Spleen (tissue), 11 donors: ENCODE measurements at regions not wholly inside any gene's neighbourhood (a gene's known extent, or its start where the extent isn't known, plus 50 kb on each side); places are given as distances from the start of the nearest gene placed in this dataset.

Source experiments
- DNase-seq: peaks from one replicate; pipeline ENCODE4 v3.0.0-alpha.2; 2020
- H3K27ac ChIP-seq, 8 donors: fragments of 200-600 bp; sonication (generic) in 7 of 8; 1 replicate in 4 of 8; 2 replicates in 4 of 8; pipeline versions ENCODE4 v1.5.0 to v1.8.0; 2016 to 2021; ENCODE audit warnings: inconsistent platforms in 4 of 8, mild to moderate bottlenecking in 4 of 8, moderate library complexity in 1 of 8
- H3K27me3 ChIP-seq, 7 donors: fragments of 200-600 bp; sonication (generic) in 6 of 7; replicated peaks in 1 of 7; 1 replicate in 4 of 7; 2 replicates in 3 of 7; pipeline versions ENCODE4 v1.5.0 to v1.8.0; 2016 to 2021; ENCODE audit warnings: inconsistent platforms in 3 of 7, mild to moderate bottlenecking in 1 of 7
- H3K36me3 ChIP-seq, 6 donors: fragments of 200-600 bp; sonication (generic) in 5 of 6; 1 replicate in 4 of 6; 2 replicates in 2 of 6; pipeline versions ENCODE4 v1.5.0 to v1.8.0; 2016 to 2021; ENCODE audit warnings: inconsistent platforms in 2 of 6
- H3K4me1 ChIP-seq, 6 donors: fragments of 200-600 bp; sonication (generic) in 5 of 6; 1 replicate in 3 of 6; 2 replicates in 3 of 6; pipeline versions ENCODE4 v1.5.0 to v1.8.0; 2016 to 2021; ENCODE audit warnings: inconsistent platforms in 3 of 6
- H3K4me3 ChIP-seq, 8 donors: fragments of 200-600 bp; sonication (generic) in 7 of 8; 1 replicate in 4 of 8; 2 replicates in 4 of 8; pipeline versions ENCODE4 v1.5.0 to v1.8.0; 2016 to 2021; ENCODE audit warnings: inconsistent platforms in 4 of 8, mild to moderate bottlenecking in 4 of 8, moderate library complexity in 2 of 8
- H3K9me3 ChIP-seq, 8 donors: fragments of 200-600 bp; sonication (generic) in 7 of 8; 1 replicate in 4 of 8; 2 replicates in 4 of 8; pipeline versions ENCODE4 v1.5.0 to v1.8.0; 2016 to 2021; ENCODE audit warnings: inconsistent platforms in 4 of 8
- CTCF ChIP-seq, 11 experiments: fragments of 200-600 bp in 7 of 11; fragments of 450-650 bp in 4 of 11; sonication (generic) in 4 of 11; IDR thresholded peaks in 8 of 11; conservative IDR thresholded peaks in 3 of 11; 1 replicate in 7 of 11; 2 replicates in 4 of 11; pipeline versions ENCODE4 v1.4.0 to v1.8.0; 2016 to 2021; ENCODE audit warnings: antibody characterized with exemption in 11 of 11, inconsistent platforms in 4 of 11, mild to moderate bottlenecking in 1 of 11
- POLR2A ChIP-seq, 3 donors: fragments of 450-650 bp; IDR thresholded peaks; one replicate each; pipeline ENCODE4 v1.5.1; 2017; ENCODE audit warnings: antibody characterized with exemption in 3 of 3, mild to moderate bottlenecking in 1 of 3
- POLR2AphosphoS5 ChIP-seq, 3 donors: sonication (generic); formaldehyde crosslinking; IDR thresholded peaks; one replicate each; pipeline ENCODE4 v1.5.1; 2017; ENCODE audit warnings: antibody characterized with exemption in 3 of 3
- WGBS, 5 donors: extraction: QIAGEN DNeasy Blood & Tissue Kit in 3 of 5; methylation state at CpG; one replicate each; pipeline versions ENCODE4 v1.1.5 to v1.1.7; 2013 to 2018; 5-methylcytosine and 5-hydroxymethylcytosine counted together
- intact Hi-C: fragments of 100-400 bp; cut with DNase I; formaldehyde crosslinking; loops from one replicate; pipeline ENCODE4 v1.15.0; 2023; ENCODE audit warnings: low total_unique reads
- donor health status: healthy with polysubstance abuse.
- donor health status: DM: no; HTN: no; CAD: no; lungs with moderate emphysema.
- donor health status: DM: no; HTN: no; CAD: no.
- donor health status: Bipolar disorder and iron deficiency.
- donor health status: healthy.
- donor health status: DM: no; HTN: no; CAD: no.
- donor health status: DM: yes; HTN: yes; CAD: no.

- TF ChIP-seq CTCF (IDR thresholded peaks at IDR 0.05 in 8 of 11, conservative IDR thresholded peaks at IDR 0.05 in 3 of 11) (no peak), POLR2AphosphoS5 (IDR thresholded peaks at IDR 0.05) (no peak), POLR2A (IDR thresholded peaks at IDR 0.05) (no peak)
- Histone ChIP-seq H3K27ac (no peak overlapping the region), H3K27me3 (no peaks in the 10 kb centered on the region), H3K4me1 (peaks cover 0 to 9% (median 0%) of the 10 kb centered on the region in 6 donors), H3K9me3 (no peaks in the 10 kb centered on the region), H3K4me3 (no peak overlapping the region), H3K36me3 (no peaks in the 10 kb centered on the region)
- no peak for DNase-seq
- intact Hi-C loops: no loop called here
- 79 to 94% (median 85%) methylated on average over 8 of the region's 8 CpGs for WGBS, 5 donors
Observed at GRCh38 chr9:108078375-108078774, 588.8 kb upstream of the KLF4 start.

- intact Hi-C loops: no loop called here
- Histone ChIP-seq H3K4me1 (peaks cover 0 to 9% (median 0%) of the 10 kb centered on the region in 6 donors), H3K4me3 (no peak overlapping the region), H3K9me3 (no peaks in the 10 kb centered on the region), H3K36me3 (no peaks in the 10 kb centered on the region), H3K27me3 (no peaks in the 10 kb centered on the region), H3K27ac (no peak overlapping the region)
- TF ChIP-seq POLR2A (IDR thresholded peaks at IDR 0.05): no peak
- TF ChIP-seq CTCF (IDR thresholded peaks at IDR 0.05 in 8 of 11, conservative IDR thresholded peaks at IDR 0.05 in 3 of 11): no peak
- no peak for TF ChIP-seq POLR2AphosphoS5 (IDR thresholded peaks at IDR 0.05)
- DNase-seq: no peak
- 88 to 93% (median 90%) methylated on average over 10 of the region's 10 CpGs for WGBS, 5 donors
Observed at GRCh38 chr9:108077556-108077955, 588.0 kb upstream of the KLF4 start.

- TF ChIP-seq CTCF (IDR thresholded peaks at IDR 0.05 in 8 of 11, conservative IDR thresholded peaks at IDR 0.05 in 3 of 11) (no peak), POLR2A (IDR thresholded peaks at IDR 0.05) (no peak), POLR2AphosphoS5 (IDR thresholded peaks at IDR 0.05) (no peak)
- intact Hi-C loops: no loop called here
- Histone ChIP-seq H3K27ac (no peak overlapping the region), H3K4me3 (no peak overlapping the region), H3K36me3 (no peaks in the 10 kb centered on the region), H3K9me3 (no peaks in the 10 kb centered on the region), H3K27me3 (no peaks in the 10 kb centered on the region), H3K4me1 (peaks cover 0 to 9% (median 0%) of the 10 kb centered on the region in 6 donors)
- WGBS, 5 donors: 84 to 94% (median 90%) methylated on average over 5 of the region's 5 CpGs
- DNase-seq: no peak
Observed at GRCh38 chr9:108074900-108075299, 585.3 kb upstream of the KLF4 start.

DNA sequence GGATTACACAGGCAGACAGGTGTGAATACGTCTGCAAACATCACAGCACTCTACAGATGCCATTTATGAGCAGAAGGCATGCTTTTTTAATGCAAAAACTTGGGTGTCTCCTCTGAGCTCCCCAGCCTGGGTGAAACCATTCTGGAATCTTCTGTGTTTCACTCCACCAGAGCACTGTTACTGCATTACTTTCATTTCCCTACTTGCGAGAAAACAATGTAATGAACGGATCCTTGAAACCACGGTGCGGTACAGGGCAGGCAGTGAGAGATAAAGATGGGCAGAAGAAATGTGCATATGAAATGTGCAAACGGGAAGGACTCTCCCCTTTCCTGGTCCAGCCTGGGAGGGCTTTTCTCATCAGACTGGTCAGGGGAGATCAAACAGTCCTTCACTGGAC lies 584.3 kb upstream of the KLF4 start:
- Histone ChIP-seq H3K27me3 (no peaks in the 10 kb centered on the region), H3K27ac (no peak overlapping the region), H3K4me1 (peaks cover 0 to 7% (median 0%) of the 10 kb centered on the region in 6 donors), H3K36me3 (no peaks in the 10 kb centered on the region), H3K4me3 (no peak overlapping the region), H3K9me3 (no peaks in the 10 kb centered on the region)
- WGBS, 5 donors: 61 to 77% (median 71%) methylated on average over 6 of the region's 6 CpGs
- no peak for TF ChIP-seq POLR2A (IDR thresholded peaks at IDR 0.05)
- TF ChIP-seq CTCF (IDR thresholded peaks at IDR 0.05 in 8 of 11, conservative IDR thresholded peaks at IDR 0.05 in 3 of 11): no peak
- intact Hi-C loops: no loop called here
- no peak for DNase-seq
